Suprapubic skin (tissue), 3 donors: ENCODE measurements at regions not wholly inside any gene's neighbourhood (a gene's known extent, or its start where the extent isn't known, plus 50 kb on each side); places are given as distances from the start of the nearest gene placed in this dataset.

Source experiments
- POLR2AphosphoS5 ChIP-seq, 3 donors: sonication (generic); formaldehyde crosslinking; IDR thresholded peaks; one replicate each; pipeline ENCODE4 v1.6.1; 2017; ENCODE audit warnings: antibody characterized with exemption in 3 of 3
- TF ChIP-seq, protein P1 (sequence below), 2 donors: fragments of 200-600 bp in 1 of 2; fragments of 450-650 bp in 1 of 2; sonication (generic) in 1 of 2; IDR thresholded peaks; one replicate each; pipeline ENCODE4 v1.5.1; 2016 to 2019; ENCODE audit warnings: antibody characterized with exemption in 2 of 2, mild to moderate bottlenecking in 1 of 2, moderate library complexity in 1 of 2

DNA sequence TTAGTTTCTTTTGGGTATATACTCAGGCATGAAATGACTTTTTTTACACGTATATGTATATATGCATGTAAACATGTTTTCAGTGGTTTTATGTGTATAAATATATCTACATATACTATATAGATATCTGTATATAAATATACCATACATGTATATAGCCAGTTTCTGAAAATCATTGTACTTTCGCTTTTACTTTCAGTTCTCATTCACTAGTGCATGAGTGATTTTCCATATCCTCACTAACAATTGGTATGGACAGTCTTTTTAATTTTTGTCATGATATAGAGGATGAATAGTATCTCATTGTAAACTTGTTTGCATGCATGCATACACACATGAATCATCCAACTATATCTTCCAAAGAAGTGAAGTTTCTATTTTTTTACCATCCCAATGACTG lies 877.1 kb upstream of the CDH8 start:
- TF ChIP-seq, protein P1, sequence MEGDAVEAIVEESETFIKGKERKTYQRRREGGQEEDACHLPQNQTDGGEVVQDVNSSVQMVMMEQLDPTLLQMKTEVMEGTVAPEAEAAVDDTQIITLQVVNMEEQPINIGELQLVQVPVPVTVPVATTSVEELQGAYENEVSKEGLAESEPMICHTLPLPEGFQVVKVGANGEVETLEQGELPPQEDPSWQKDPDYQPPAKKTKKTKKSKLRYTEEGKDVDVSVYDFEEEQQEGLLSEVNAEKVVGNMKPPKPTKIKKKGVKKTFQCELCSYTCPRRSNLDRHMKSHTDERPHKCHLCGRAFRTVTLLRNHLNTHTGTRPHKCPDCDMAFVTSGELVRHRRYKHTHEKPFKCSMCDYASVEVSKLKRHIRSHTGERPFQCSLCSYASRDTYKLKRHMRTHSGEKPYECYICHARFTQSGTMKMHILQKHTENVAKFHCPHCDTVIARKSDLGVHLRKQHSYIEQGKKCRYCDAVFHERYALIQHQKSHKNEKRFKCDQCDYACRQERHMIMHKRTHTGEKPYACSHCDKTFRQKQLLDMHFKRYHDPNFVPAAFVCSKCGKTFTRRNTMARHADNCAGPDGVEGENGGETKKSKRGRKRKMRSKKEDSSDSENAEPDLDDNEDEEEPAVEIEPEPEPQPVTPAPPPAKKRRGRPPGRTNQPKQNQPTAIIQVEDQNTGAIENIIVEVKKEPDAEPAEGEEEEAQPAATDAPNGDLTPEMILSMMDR (IDR thresholded peaks at IDR 0.05): no peak
- no peak for TF ChIP-seq POLR2AphosphoS5 (IDR thresholded peaks at IDR 0.05)
